Esophagus muscularis mucosa (tissue), 4 donors: ENCODE measurements at regions not wholly inside any gene's neighbourhood (a gene's known extent, or its start where the extent isn't known, plus 50 kb on each side); places are given as distances from the start of the nearest gene placed in this dataset.

Experiments
- DNase-seq: peaks from one replicate; pipeline ENCODE4 v3.0.0-alpha.2; 2017; ENCODE audit errors: extremely low spot score
- H3K27ac ChIP-seq, 4 donors: fragments of 200-600 bp; sonication (generic); replicated peaks in 1 of 4; 1 replicate in 3 of 4; 2 replicates in 1 of 4; pipeline ENCODE4 v1.5.1; 2016 to 2019; ENCODE audit warnings: mild to moderate bottlenecking in 1 of 4
- H3K27me3 ChIP-seq, 4 donors: fragments of 200-600 bp; sonication (generic); one replicate each; pipeline versions ENCODE4 v1.5.1 to v1.6.0; 2016 to 2019
- H3K36me3 ChIP-seq, 4 donors: fragments of 200-600 bp; sonication (generic); one replicate each; pipeline ENCODE4 v1.5.1; 2016 to 2019
- H3K4me1 ChIP-seq, 4 donors: fragments of 200-600 bp; sonication (generic); one replicate each; pipeline ENCODE4 v1.5.1; 2016 to 2019
- H3K4me3 ChIP-seq, 4 donors: fragments of 200-600 bp; sonication (generic); 1 replicate in 2 of 4; 2 replicates in 2 of 4; pipeline ENCODE4 v1.5.1; 2016 to 2019; ENCODE audit warnings: mild to moderate bottlenecking in 4 of 4, moderate library complexity in 1 of 4
- H3K9me3 ChIP-seq, 4 donors: fragments of 200-600 bp; sonication (generic); 1 replicate in 3 of 4; 2 replicates in 1 of 4; pipeline ENCODE4 v1.5.1; 2016 to 2019
- EP300 ChIP-seq: sonication (generic); formaldehyde crosslinking; IDR thresholded peaks from one replicate; pipeline ENCODE4 v1.6.1; 2017; ENCODE audit warnings: antibody characterized with exemption
- POLR2A ChIP-seq: fragments of 450-650 bp; IDR thresholded peaks from one replicate; pipeline ENCODE4 v1.6.1; 2017; ENCODE audit warnings: antibody characterized with exemption, moderate library complexity, mild to moderate bottlenecking, low read depth
- POLR2AphosphoS5 ChIP-seq, 2 donors: sonication (generic); formaldehyde crosslinking; IDR thresholded peaks; one replicate each; pipeline ENCODE4 v1.6.1; 2017; ENCODE audit warnings: antibody characterized with exemption in 2 of 2
- WGBS: methylation state at CpG from one replicate; pipeline ENCODE4 v1.1.5; 2018; 5-methylcytosine and 5-hydroxymethylcytosine counted together
- intact Hi-C: fragments of 100-400 bp; cut with DNase I; formaldehyde crosslinking; loops from one replicate; pipeline ENCODE4 v1.15.1; 2023
- TF ChIP-seq, protein P1 (sequence below), 3 experiments: fragments of 200-600 bp in 2 of 3; fragments of 450-650 bp in 1 of 3; sonication (generic) in 2 of 3; IDR thresholded peaks; one replicate each; pipeline ENCODE4 v1.5.1; 2017 to 2019; ENCODE audit warnings: antibody characterized with exemption in 3 of 3, mild to moderate bottlenecking in 2 of 3, moderate library complexity in 1 of 3

DNA sequence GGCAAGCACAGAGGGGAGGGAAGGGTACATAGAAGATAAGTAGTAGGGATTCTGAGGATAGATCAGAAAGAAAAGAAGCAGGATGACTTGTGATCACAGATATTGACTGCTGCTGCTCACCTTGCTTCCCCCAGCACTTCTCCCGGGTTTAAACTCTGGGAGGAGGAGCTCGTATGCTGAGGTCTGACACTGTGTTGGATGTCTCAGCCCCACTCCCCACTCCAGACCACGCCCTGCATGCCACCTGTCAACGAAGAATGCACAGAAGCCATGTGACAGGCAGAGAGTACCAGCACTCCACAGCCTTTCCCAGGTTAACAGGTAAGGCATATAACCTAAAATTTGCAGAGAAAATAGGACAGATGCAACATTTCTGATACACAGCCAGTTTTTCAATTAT is 388.9 kb downstream of the TNS3 start:
- WGBS: 78% methylated on average over 4 of the region's 4 CpGs
- no peak for DNase-seq
- Histone ChIP-seq H3K27me3 (no peaks in the 10 kb centered on the region), H3K27ac (no peak overlapping the region), H3K4me1 (peaks cover 0 to 4% (median 0%) of the 10 kb centered on the region in 4 donors), H3K36me3 (no peaks in the 10 kb centered on the region), H3K9me3 (no peaks in the 10 kb centered on the region), H3K4me3 (no peak overlapping the region)
- intact Hi-C loops: no loop called here
- TF ChIP-seq, protein P1, sequence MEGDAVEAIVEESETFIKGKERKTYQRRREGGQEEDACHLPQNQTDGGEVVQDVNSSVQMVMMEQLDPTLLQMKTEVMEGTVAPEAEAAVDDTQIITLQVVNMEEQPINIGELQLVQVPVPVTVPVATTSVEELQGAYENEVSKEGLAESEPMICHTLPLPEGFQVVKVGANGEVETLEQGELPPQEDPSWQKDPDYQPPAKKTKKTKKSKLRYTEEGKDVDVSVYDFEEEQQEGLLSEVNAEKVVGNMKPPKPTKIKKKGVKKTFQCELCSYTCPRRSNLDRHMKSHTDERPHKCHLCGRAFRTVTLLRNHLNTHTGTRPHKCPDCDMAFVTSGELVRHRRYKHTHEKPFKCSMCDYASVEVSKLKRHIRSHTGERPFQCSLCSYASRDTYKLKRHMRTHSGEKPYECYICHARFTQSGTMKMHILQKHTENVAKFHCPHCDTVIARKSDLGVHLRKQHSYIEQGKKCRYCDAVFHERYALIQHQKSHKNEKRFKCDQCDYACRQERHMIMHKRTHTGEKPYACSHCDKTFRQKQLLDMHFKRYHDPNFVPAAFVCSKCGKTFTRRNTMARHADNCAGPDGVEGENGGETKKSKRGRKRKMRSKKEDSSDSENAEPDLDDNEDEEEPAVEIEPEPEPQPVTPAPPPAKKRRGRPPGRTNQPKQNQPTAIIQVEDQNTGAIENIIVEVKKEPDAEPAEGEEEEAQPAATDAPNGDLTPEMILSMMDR (IDR thresholded peaks at IDR 0.05): no peak
- no peak for TF ChIP-seq POLR2A
- no peak for TF ChIP-seq EP300
- TF ChIP-seq POLR2AphosphoS5 (IDR thresholded peaks at IDR 0.05): no peak

DNA sequence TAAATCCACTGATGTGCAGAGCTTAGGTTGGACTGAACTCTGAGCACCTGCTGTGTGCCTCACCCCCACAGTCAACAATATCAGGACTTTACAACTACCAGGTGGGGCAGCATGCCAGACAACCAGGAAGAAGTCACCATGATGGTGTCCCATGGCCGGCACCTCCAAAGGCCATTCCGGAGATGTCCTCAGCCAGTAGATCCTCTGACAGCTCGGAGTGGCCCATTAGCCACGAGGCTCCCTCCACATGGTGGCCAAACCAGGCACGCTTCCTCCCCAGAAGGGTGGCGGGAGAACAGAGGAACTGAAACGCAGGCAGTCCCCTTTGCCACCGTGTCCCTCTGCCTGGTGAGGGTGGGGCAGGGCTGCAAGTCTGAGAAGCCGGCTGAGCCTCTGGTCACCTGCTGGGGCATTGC is 390.0 kb downstream of the TNS3 start:
- WGBS: 69% methylated on average over 3 of the region's 9 CpGs
- H3K9me3 ChIP-seq: no peaks in the 10 kb centered on the region
- H3K36me3 ChIP-seq: no peaks in the 10 kb centered on the region
- H3K27ac ChIP-seq: no peak overlapping the region
- no peaks in the 10 kb centered on the region for H3K27me3 ChIP-seq
- H3K4me3 ChIP-seq: no peak overlapping the region
- TF ChIP-seq POLR2AphosphoS5 (IDR thresholded peaks at IDR 0.05) (no peak), POLR2A (no peak), EP300 (no peak)
- TF ChIP-seq, protein P1 (IDR thresholded peaks at IDR 0.05): no peak
- no peak for DNase-seq
- H3K4me1 ChIP-seq: peaks cover 0 to 4% (median 0%) of the 10 kb centered on the region in 4 donors
- intact Hi-C loops: no loop called here

DNA sequence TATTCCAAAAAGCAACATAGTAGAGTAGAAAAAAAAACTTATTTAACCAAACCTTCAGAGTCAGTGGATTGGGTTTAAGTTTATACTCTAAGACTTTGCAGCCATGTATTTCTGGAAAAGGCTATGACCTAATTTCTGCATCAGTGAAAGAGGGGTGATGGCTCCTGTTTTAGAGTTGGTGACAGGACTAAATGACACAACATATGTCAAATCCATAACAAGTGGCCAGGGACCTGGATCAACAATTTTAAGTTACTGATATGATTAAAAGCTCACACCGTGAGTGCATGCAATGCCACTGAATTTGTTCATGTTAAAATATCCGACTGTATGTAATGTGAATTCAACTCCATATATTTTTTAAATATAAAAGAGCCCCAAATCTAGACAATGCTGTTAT is 390.6 kb downstream of the TNS3 start:
- Histone ChIP-seq H3K27me3 (no peaks in the 10 kb centered on the region), H3K4me3 (no peak overlapping the region), H3K27ac (no peak overlapping the region), H3K9me3 (no peaks in the 10 kb centered on the region), H3K36me3 (no peaks in the 10 kb centered on the region), H3K4me1 (peaks cover 0 to 1% (median under 1%) of the 10 kb centered on the region in 4 donors)
- intact Hi-C loops: no loop called here
- no peak for TF ChIP-seq POLR2A
- TF ChIP-seq POLR2AphosphoS5 (IDR thresholded peaks at IDR 0.05): no peak
- TF ChIP-seq EP300: no peak
- TF ChIP-seq, protein P1 (IDR thresholded peaks at IDR 0.05): no peak
- DNase-seq: no peak
- 89% methylated on average over 2 of the region's 2 CpGs for WGBS

DNA sequence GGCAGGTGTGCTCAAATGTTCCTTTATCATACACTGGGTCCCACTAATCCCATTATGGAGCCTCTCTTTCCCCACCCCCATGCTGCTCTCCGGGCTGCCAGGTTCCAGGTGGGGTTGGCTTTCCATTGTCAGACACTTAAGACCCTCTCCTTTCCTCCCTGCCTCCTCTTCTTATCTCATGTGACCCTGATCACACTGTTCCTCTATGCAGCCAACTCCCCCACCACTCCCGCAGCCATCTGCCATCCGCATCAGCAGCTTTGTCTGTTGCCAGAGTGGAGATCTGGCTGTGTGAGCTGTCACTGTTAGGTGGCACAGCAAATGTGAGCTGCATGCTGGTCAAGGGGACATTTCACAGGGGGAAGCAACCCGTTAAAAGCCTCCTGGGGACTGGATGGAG is 391.4 kb downstream of the TNS3 start:
- Histone ChIP-seq H3K27me3 (no peaks in the 10 kb centered on the region), H3K9me3 (no peaks in the 10 kb centered on the region), H3K4me3 (no peak overlapping the region), H3K36me3 (no peaks in the 10 kb centered on the region), H3K4me1 (peaks cover 4 to 10% (median 7%) of the 10 kb centered on the region in 4 donors), H3K27ac (no peak overlapping the region)
- intact Hi-C loops: no loop called here
- DNase-seq: no peak
- TF ChIP-seq POLR2AphosphoS5 (IDR thresholded peaks at IDR 0.05) (no peak), EP300 (no peak), POLR2A (no peak)
- TF ChIP-seq, protein P1 (IDR thresholded peaks at IDR 0.05): no peak
- WGBS: 64% methylated on average over 4 of the region's 4 CpGs

DNA sequence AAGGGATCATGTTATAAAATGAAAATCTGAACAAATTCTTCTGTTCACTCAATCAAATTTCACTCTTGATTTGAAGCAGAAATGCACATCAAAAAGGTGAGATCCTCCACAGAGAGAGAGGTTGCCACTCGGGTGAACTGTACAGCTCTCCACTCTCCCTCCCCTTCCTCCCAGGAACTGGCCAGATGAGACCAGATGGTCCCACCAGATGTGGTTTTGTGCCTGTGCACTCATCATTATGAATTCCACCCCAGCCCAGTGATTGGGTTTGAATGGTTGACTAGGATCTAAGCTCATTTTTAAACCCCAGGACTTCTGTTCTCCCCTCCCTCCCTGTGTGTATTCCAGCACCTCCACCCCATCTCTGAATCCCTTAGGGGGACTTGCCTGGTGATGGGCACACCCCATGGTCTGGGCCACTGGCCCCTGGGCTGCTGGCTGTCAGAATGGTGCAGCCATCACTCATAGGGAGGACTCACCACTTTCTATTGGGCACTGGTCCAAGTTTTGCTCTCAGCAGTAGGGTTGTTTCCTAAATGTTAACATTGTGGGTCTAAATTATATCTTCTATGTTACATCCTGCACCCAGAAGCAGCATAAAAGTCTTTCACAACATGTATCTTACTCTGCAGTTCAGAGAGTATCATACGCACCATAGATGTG is 393.1 kb downstream of the TNS3 start:
- WGBS: 83% methylated on average over 2 of the region's 2 CpGs
- no peak for DNase-seq
- no peak overlapping the region for H3K4me3 ChIP-seq
- H3K36me3 ChIP-seq: no peaks in the 10 kb centered on the region
- intact Hi-C loops: no loop called here
- H3K4me1 ChIP-seq: peaks cover 16 to 27% (median 24%) of the 10 kb centered on the region in 4 donors
- H3K9me3 ChIP-seq: no peaks in the 10 kb centered on the region
- no peaks in the 10 kb centered on the region for H3K27me3 ChIP-seq
- H3K27ac ChIP-seq: no peak overlapping the region
- TF ChIP-seq POLR2A (no peak), POLR2AphosphoS5 (IDR thresholded peaks at IDR 0.05) (no peak), EP300 (no peak)
- TF ChIP-seq, protein P1 (IDR thresholded peaks at IDR 0.05): no peak
